HG03066 (cell line): ENCODE measurements at regions not wholly inside any gene's neighbourhood (a gene's known extent, or its start where the extent isn't known, plus 50 kb on each side); places are given as distances from the start of the nearest gene placed in this dataset.

Experiments used
- ATAC-seq: cut with Tn5 transposase; IDR thresholded peaks from one replicate; pipeline ENCODE4 v1.9.1; 2021; ENCODE audit warnings: low read depth; ENCODE audit not compliant: unreplicated experiment

- no peak for ATAC-seq
Observed at GRCh38 chr3:30069056-30069455, 537.3 kb upstream of the TGFBR2 start.

GRCh38 chr3:30073040-30073439 lies 533.4 kb upstream of the TGFBR2 start:
- no peak for ATAC-seq

GRCh38 chr3:30073622-30074021 lies 532.8 kb upstream of the TGFBR2 start:
- no peak for ATAC-seq

- ATAC-seq = no peak
Observed at GRCh38 chr3:30075514-30075913, 530.9 kb upstream of the TGFBR2 start.

- ATAC-seq = no peak
Observed at GRCh38 chr3:30076899-30077298, 529.5 kb upstream of the TGFBR2 start.

- ATAC-seq = no peak
Observed at GRCh38 chr3:30077746-30078145, 528.7 kb upstream of the TGFBR2 start.

- ATAC-seq = no peak
Observed at GRCh38 chr3:30078736-30079135, 527.7 kb upstream of the TGFBR2 start.

- ATAC-seq = no peak
Observed at GRCh38 chr3:30081904-30082303, 524.5 kb upstream of the TGFBR2 start.

- ATAC-seq = no peak
Observed at GRCh38 chr3:30082652-30083051, 523.7 kb upstream of the TGFBR2 start.

GRCh38 chr3:30083315-30083714 lies 523.1 kb upstream of the TGFBR2 start:
- ATAC-seq = no peak

- ATAC-seq = no peak
Observed at GRCh38 chr3:30084316-30084715, 522.1 kb upstream of the TGFBR2 start.

- no peak for ATAC-seq
Observed at GRCh38 chr3:30084971-30085403, 521.4 kb upstream of the TGFBR2 start.

GRCh38 chr3:30085486-30085885 lies 520.9 kb upstream of the TGFBR2 start:
- no peak for ATAC-seq

- no peak for ATAC-seq
Observed at GRCh38 chr3:30091686-30092085, 514.7 kb upstream of the TGFBR2 start.

- no peak for ATAC-seq
Observed at GRCh38 chr3:30097022-30097650, 509.3 kb upstream of the TGFBR2 start.

GRCh38 chr3:30098243-30098642 lies 508.2 kb upstream of the TGFBR2 start:
- no peak for ATAC-seq

- no peak for ATAC-seq
Observed at GRCh38 chr3:30098653-30099455, 507.5 kb upstream of the TGFBR2 start.

GRCh38 chr3:30102356-30102755 lies 504.0 kb upstream of the TGFBR2 start:
- no peak for ATAC-seq

- no peak for ATAC-seq
Observed at GRCh38 chr3:30103186-30103585, 503.2 kb upstream of the TGFBR2 start.

- no peak for ATAC-seq
Observed at GRCh38 chr3:30107531-30107930, 498.9 kb upstream of the TGFBR2 start.

- ATAC-seq = no peak
Observed at GRCh38 chr3:30112411-30112810, 494.0 kb upstream of the TGFBR2 start.

GRCh38 chr3:30112902-30113484 lies 493.4 kb upstream of the TGFBR2 start:
- no peak for ATAC-seq
